ENCODE measurements at regions not wholly inside any gene's neighbourhood (a gene's known extent, or its start where the extent isn't known, plus 50 kb on each side); places are given as distances from the start of the nearest gene placed in this dataset.

DNA sequence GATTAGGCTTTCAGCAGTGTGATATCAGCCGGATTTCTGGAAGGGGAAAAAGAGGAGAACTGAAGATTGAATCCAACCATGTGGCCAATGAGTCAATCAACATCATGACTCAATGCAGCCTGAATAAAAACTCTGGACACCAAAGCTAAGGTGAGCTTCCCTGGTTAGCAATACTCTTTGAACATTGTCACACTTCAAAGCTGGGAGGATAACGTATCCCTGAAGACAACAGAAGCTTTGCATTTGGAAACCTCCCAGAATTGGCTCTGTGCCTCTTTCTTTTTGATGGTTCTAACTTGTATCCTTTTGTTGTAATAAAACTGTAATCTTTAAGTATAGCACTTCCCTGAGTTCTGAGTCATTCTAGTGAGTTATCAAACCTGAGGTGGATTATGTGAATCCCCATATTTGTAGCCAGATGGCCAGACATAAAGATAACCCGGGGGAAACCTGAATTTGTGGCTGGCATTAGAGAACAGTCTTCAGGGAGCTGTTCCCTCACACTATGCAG lies 284.4 kb downstream of the IPMK start:
- SMC1A ChIA-PET (ENCODE audit: uncharacterized antibody, unreplicated experiment) = no interaction called here
- H3K36me3 ChIP-seq (ENCODE audit: control insufficient read depth in 2 of 2, insufficient read depth in 2 of 2, low read length in 1 of 2) = no peaks in the 10 kb centered on the region
- POLR2A ChIA-PET = no interaction called here
- no peaks in the 10 kb centered on the region for H3K27me3 ChIP-seq (replicated peaks in 1 of 2; ENCODE audit: control insufficient read depth in 2 of 2, insufficient read depth in 2 of 2, low read length in 1 of 2)
- intact Hi-C loops (cut with micrococcal nuclease; ENCODE audit: unreplicated experiment) = no loop called here
- in situ Hi-C loops (cut with MboI) = no loop called here
- RAD21 ChIA-PET (ENCODE audit: unreplicated experiment) = no interaction called here
- DNase-seq (ENCODE audit: low read depth, low spot score) (no peak), FAIRE-seq (no peak), ATAC-seq (no peak)
- H3K27ac ChIP-seq (ENCODE audit: control insufficient read depth, insufficient read depth) = no peak overlapping the region
- WGBS (ENCODE audit: insufficient coverage, insufficient replicate concordance, low lambda C conversion rate, missing lambda C conversion rate) = 0% methylated on average over 3 of the region's 3 CpGs
- no peak overlapping the region for H3K4me3 ChIP-seq
- no peak overlapping the region for H2AFZ ChIP-seq (ENCODE audit: control insufficient read depth, low read depth, low read length)
- H3K4me1 ChIP-seq (ENCODE audit: control insufficient read depth, insufficient read depth, low read length) = no peaks in the 10 kb centered on the region
- no TSS peak for BruUV-seq (replicated peaks)
- H3K9ac ChIP-seq (ENCODE audit: control insufficient read depth, insufficient read depth, low read length) = no peak overlapping the region
- TF ChIP-seq EGR1 (IDR thresholded peaks at IDR 0.05; ENCODE audit: borderline replicate concordance in 1 of 2, low read depth in 2 of 2, low read length in 2 of 2) = no peak
- TF ChIP-seq, protein P1, sequence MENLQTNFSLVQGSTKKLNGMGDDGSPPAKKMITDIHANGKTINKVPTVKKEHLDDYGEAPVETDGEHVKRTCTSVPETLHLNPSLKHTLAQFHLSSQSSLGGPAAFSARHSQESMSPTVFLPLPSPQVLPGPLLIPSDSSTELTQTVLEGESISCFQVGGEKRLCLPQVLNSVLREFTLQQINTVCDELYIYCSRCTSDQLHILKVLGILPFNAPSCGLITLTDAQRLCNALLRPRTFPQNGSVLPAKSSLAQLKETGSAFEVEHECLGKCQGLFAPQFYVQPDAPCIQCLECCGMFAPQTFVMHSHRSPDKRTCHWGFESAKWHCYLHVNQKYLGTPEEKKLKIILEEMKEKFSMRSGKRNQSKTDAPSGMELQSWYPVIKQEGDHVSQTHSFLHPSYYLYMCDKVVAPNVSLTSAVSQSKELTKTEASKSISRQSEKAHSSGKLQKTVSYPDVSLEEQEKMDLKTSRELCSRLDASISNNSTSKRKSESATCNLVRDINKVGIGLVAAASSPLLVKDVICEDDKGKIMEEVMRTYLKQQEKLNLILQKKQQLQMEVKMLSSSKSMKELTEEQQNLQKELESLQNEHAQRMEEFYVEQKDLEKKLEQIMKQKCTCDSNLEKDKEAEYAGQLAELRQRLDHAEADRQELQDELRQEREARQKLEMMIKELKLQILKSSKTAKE (IDR thresholded peaks at IDR 0.05; ENCODE audit: low read depth, poor library complexity, severe bottlenecking) = no peak
- TF ChIP-seq, protein P2, sequence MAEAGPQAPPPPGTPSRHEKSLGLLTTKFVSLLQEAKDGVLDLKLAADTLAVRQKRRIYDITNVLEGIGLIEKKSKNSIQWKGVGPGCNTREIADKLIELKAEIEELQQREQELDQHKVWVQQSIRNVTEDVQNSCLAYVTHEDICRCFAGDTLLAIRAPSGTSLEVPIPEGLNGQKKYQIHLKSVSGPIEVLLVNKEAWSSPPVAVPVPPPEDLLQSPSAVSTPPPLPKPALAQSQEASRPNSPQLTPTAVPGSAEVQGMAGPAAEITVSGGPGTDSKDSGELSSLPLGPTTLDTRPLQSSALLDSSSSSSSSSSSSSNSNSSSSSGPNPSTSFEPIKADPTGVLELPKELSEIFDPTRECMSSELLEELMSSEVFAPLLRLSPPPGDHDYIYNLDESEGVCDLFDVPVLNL (IDR thresholded peaks at IDR 0.05; ENCODE audit: low read depth, low read length) = no peak
- no peak overlapping the region for H3K4me2 ChIP-seq (ENCODE audit: control insufficient read depth, insufficient read depth)
- H4K20me1 ChIP-seq (ENCODE audit: control insufficient read depth, insufficient read depth) = no peaks in the 10 kb centered on the region
- H3K9me3 ChIP-seq (replicated peaks; ENCODE audit: control insufficient read depth, insufficient read depth, low read length) = no peaks in the 10 kb centered on the region
- CTCF ChIA-PET = no interaction called here
- H3K79me2 ChIP-seq (ENCODE audit: control insufficient read depth, insufficient read depth, low read length) = no peaks in the 10 kb centered on the region

- ATAC-seq (no peak), DNase-seq (ENCODE audit: low read depth, low spot score) (no peak), FAIRE-seq (no peak)
- BruUV-seq (replicated peaks) = no TSS peak
- in situ Hi-C loops (cut with MboI) = no loop called here
- Histone ChIP-seq H4K20me1 (ENCODE audit: control insufficient read depth, insufficient read depth) (no peaks in the 10 kb centered on the region), H3K9me3 (replicated peaks; ENCODE audit: control insufficient read depth, insufficient read depth, low read length) (no peaks in the 10 kb centered on the region), H3K27ac (ENCODE audit: control insufficient read depth, insufficient read depth) (no peak overlapping the region), H2AFZ (ENCODE audit: control insufficient read depth, low read depth, low read length) (no peak overlapping the region), H3K4me2 (ENCODE audit: control insufficient read depth, insufficient read depth) (no peak overlapping the region), H3K4me1 (ENCODE audit: control insufficient read depth, insufficient read depth, low read length) (no peaks in the 10 kb centered on the region), H3K9ac (ENCODE audit: control insufficient read depth, insufficient read depth, low read length) (no peak overlapping the region), H3K36me3 (ENCODE audit: control insufficient read depth in 2 of 2, insufficient read depth in 2 of 2, low read length in 1 of 2) (no peaks in the 10 kb centered on the region), H3K79me2 (ENCODE audit: control insufficient read depth, insufficient read depth, low read length) (no peaks in the 10 kb centered on the region), H3K27me3 (replicated peaks in 1 of 2; ENCODE audit: control insufficient read depth in 2 of 2, insufficient read depth in 2 of 2, low read length in 1 of 2) (no peaks in the 10 kb centered on the region), H3K4me3 (no peak overlapping the region)
- intact Hi-C loops (cut with micrococcal nuclease; ENCODE audit: unreplicated experiment) = no loop called here
- CTCF ChIA-PET = interaction anchor here (1.6 kb wide), 1 partner anchor 11 kb away, joined by 4 read pairs; no protein-coding TSS in a partner anchor
- SMC1A ChIA-PET (ENCODE audit: uncharacterized antibody, unreplicated experiment) = no interaction called here
- WGBS (ENCODE audit: insufficient coverage, insufficient replicate concordance, low lambda C conversion rate, missing lambda C conversion rate) = 13% methylated on average over 3 of the region's 3 CpGs
- POLR2A ChIA-PET = no interaction called here
- RAD21 ChIA-PET (ENCODE audit: unreplicated experiment) = no interaction called here
- TF ChIP-seq SUPT20H (IDR thresholded peaks at IDR 0.05; ENCODE audit: borderline replicate concordance, control insufficient read depth, low read depth, low read length) (no peak), RELA (IDR thresholded peaks at IDR 0.05; ENCODE audit: borderline replicate concordance, partially characterized antibody) (no peak), ASH2L (IDR thresholded peaks at IDR 0.05; ENCODE audit: borderline replicate concordance, low read depth) (no peak), SMAD1 (IDR thresholded peaks at IDR 0.05; ENCODE audit: low read depth, partially characterized antibody) (no peak)
- TF ChIP-seq, protein P3, sequence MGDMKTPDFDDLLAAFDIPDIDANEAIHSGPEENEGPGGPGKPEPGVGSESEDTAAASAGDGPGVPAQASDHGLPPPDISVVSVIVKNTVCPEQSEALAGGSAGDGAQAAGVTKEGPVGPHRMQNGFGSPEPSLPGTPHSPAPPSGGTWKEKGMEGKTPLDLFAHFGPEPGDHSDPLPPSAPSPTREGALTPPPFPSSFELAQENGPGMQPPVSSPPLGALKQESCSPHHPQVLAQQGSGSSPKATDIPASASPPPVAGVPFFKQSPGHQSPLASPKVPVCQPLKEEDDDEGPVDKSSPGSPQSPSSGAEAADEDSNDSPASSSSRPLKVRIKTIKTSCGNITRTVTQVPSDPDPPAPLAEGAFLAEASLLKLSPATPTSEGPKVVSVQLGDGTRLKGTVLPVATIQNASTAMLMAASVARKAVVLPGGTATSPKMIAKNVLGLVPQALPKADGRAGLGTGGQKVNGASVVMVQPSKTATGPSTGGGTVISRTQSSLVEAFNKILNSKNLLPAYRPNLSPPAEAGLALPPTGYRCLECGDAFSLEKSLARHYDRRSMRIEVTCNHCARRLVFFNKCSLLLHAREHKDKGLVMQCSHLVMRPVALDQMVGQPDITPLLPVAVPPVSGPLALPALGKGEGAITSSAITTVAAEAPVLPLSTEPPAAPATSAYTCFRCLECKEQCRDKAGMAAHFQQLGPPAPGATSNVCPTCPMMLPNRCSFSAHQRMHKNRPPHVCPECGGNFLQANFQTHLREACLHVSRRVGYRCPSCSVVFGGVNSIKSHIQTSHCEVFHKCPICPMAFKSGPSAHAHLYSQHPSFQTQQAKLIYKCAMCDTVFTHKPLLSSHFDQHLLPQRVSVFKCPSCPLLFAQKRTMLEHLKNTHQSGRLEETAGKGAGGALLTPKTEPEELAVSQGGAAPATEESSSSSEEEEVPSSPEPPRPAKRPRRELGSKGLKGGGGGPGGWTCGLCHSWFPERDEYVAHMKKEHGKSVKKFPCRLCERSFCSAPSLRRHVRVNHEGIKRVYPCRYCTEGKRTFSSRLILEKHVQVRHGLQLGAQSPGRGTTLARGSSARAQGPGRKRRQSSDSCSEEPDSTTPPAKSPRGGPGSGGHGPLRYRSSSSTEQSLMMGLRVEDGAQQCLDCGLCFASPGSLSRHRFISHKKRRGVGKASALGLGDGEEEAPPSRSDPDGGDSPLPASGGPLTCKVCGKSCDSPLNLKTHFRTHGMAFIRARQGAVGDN (IDR thresholded peaks at IDR 0.05) = no peak
These were observed 285.6 kb downstream of the IPMK start for GRCh38 chr10:57982091-57982490.

Measured in GM12878 (cell line).